ENCODE measurements at regions not wholly inside any gene's neighbourhood (a gene's known extent, or its start where the extent isn't known, plus 50 kb on each side); places are given as distances from the start of the nearest gene placed in this dataset.
A peak's percentile ranks its signal among the peaks of the same experiment; 100 is the strongest.

GRCh38 chr2:235264121-235264493 lies 229.7 kb upstream of the AGAP1 start:
- Histone ChIP-seq H3K79me2 (replicated peaks; ENCODE audit: insufficient read depth) (no peaks in the 10 kb centered on the region), H3K36me3 (ENCODE audit: insufficient read depth) (no peaks in the 10 kb centered on the region), H3K4me3 (no peak overlapping the region), H3K27me3 (ENCODE audit: insufficient read depth) (no peaks in the 10 kb centered on the region), H3K4me1 (ENCODE audit: insufficient read depth) (peaks cover 8% of the 10 kb centered on the region; the same call in 1 of the 2 replicates), H3K4me2 (no peak overlapping the region), H4K20me1 (replicated peaks; ENCODE audit: insufficient read depth) (no peaks in the 10 kb centered on the region), H3K27ac (ENCODE audit: low read depth) (no peak overlapping the region), H3K9me2 (ENCODE audit: insufficient read depth) (0 out of 2 replicates have a peak, but pooled peaks cover 7% of the 10 kb centered on the region), H2AFZ (no peak overlapping the region), H3F3A (replicated peaks; ENCODE audit: low read depth) (no peaks in the 10 kb centered on the region)
- TF ChIP-seq JUNB (IDR thresholded peaks at IDR 0.05; ENCODE audit: unreplicated experiment) (no peak), EZH2 (IDR thresholded peaks at IDR 0.05; ENCODE audit: low read depth, unreplicated experiment) (no peak), CTCF (conservative IDR thresholded peaks at IDR 0.05; ENCODE audit: low read depth in 2 of 2) (0 out of 4 replicates have a peak, but pooled peaks of 1 of the 2 experiments have one; percentile 15), ZNF462 (CRISPR knock-in tag; IDR thresholded peaks at IDR 0.05) (no peak), STAT1 (IDR thresholded peaks at IDR 0.05; ENCODE audit: unreplicated experiment) (no peak)
- peaks cover 12% of the 10 kb centered on the region for H3K27me3 Mint-ChIP-seq (ENCODE audit: insufficient read depth, low read depth, poor library complexity)
- no peaks in the 10 kb centered on the region for H3K9me3 Mint-ChIP-seq
- H3K27ac Mint-ChIP-seq, result no peak overlapping the region
- DNase-seq (ENCODE audit: low spot score) (no peak), ATAC-seq (no peak)
- H3K4me1 Mint-ChIP-seq, result peaks cover 19% of the 10 kb centered on the region
- no peak overlapping the region for H3K4me3 Mint-ChIP-seq
- no peaks in the 10 kb centered on the region for H3K36me3 Mint-ChIP-seq (ENCODE audit: low read depth)

Data from GM23338 (cell line).